ENCODE measurements at regions not wholly inside any gene's neighbourhood (a gene's known extent, or its start where the extent isn't known, plus 50 kb on each side); places are given as distances from the start of the nearest gene placed in this dataset.
A peak's percentile ranks its signal among the peaks of the same experiment; 100 is the strongest.

GRCh38 chr2:120552800-120553481 lies 182.7 kb upstream of the GLI2 start (continued):
- TF ChIP-seq, protein P1, sequence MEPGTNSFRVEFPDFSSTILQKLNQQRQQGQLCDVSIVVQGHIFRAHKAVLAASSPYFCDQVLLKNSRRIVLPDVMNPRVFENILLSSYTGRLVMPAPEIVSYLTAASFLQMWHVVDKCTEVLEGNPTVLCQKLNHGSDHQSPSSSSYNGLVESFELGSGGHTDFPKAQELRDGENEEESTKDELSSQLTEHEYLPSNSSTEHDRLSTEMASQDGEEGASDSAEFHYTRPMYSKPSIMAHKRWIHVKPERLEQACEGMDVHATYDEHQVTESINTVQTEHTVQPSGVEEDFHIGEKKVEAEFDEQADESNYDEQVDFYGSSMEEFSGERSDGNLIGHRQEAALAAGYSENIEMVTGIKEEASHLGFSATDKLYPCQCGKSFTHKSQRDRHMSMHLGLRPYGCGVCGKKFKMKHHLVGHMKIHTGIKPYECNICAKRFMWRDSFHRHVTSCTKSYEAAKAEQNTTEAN (CRISPR knock-in tag; conservative IDR thresholded peaks at IDR 0.05) = no peak; the same call in 1 of the 2 replicates
- TF ChIP-seq ZBTB20 (CRISPR knock-in tag; IDR thresholded peaks at IDR 0.05; ENCODE audit: borderline replicate concordance, low read depth) = no peak; the same call in 1 of the 2 replicates
- TF ChIP-seq ZFY (CRISPR knock-in tag; IDR thresholded peaks at IDR 0.05) = peak; percentile 76; the same call in 1 of the 2 replicates
- no peak for TF ChIP-seq ZNF75D (CRISPR knock-in tag; IDR thresholded peaks at IDR 0.05; ENCODE audit: borderline replicate concordance)
- TF ChIP-seq CHCHD3 (CRISPR knock-in tag; IDR thresholded peaks at IDR 0.05) = 0 out of 2 replicates have a peak, but pooled peaks have one; percentile 27
- TF ChIP-seq FOXM1 (CRISPR knock-in tag; IDR thresholded peaks at IDR 0.05) = no peak
- TF ChIP-seq ATF6 (CRISPR knock-in tag; conservative IDR thresholded peaks at IDR 0.05) = no peak
- peak; percentile 92 for TF ChIP-seq ZBTB38 (CRISPR knock-in tag; IDR thresholded peaks at IDR 0.05)
- TF ChIP-seq KAT7 (CRISPR knock-in tag; IDR thresholded peaks at IDR 0.05; ENCODE audit: borderline replicate concordance) = no peak; the same call in 1 of the 2 replicates
- TF ChIP-seq ZNF224 (CRISPR knock-in tag; IDR thresholded peaks at IDR 0.05) = no peak
- peak; percentile 72; the same call in 1 of the 2 replicates for TF ChIP-seq BCL3 (CRISPR knock-in tag; IDR thresholded peaks at IDR 0.05)
- peak; percentile 57; the same call in 1 of the 2 replicates for TF ChIP-seq RCOR2 (CRISPR knock-in tag; IDR thresholded peaks at IDR 0.05)
- TF ChIP-seq, protein P2, sequence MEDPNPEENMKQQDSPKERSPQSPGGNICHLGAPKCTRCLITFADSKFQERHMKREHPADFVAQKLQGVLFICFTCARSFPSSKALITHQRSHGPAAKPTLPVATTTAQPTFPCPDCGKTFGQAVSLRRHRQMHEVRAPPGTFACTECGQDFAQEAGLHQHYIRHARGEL (CRISPR knock-in tag; IDR thresholded peaks at IDR 0.05) = no peak
- TF ChIP-seq RARA (CRISPR knock-in tag; IDR thresholded peaks at IDR 0.05) = peak; percentile 75
- TF ChIP-seq ZNF841 (CRISPR knock-in tag; IDR thresholded peaks at IDR 0.05; ENCODE audit: borderline replicate concordance) = no peak
- no peak for TF ChIP-seq ZMAT5 (CRISPR knock-in tag; IDR thresholded peaks at IDR 0.05; ENCODE audit: borderline replicate concordance, low read depth)
- peak; percentile 83; the same call in 1 of the 2 replicates for TF ChIP-seq NFKB2 (CRISPR knock-in tag; IDR thresholded peaks at IDR 0.05; ENCODE audit: borderline replicate concordance)
- no peak for TF ChIP-seq HDAC6 (IDR thresholded peaks at IDR 0.05; ENCODE audit: low read depth, low read length)
- no peak for TF ChIP-seq ZNF552 (CRISPR knock-in tag; IDR thresholded peaks at IDR 0.05; ENCODE audit: borderline replicate concordance)
- TF ChIP-seq, protein P3, sequence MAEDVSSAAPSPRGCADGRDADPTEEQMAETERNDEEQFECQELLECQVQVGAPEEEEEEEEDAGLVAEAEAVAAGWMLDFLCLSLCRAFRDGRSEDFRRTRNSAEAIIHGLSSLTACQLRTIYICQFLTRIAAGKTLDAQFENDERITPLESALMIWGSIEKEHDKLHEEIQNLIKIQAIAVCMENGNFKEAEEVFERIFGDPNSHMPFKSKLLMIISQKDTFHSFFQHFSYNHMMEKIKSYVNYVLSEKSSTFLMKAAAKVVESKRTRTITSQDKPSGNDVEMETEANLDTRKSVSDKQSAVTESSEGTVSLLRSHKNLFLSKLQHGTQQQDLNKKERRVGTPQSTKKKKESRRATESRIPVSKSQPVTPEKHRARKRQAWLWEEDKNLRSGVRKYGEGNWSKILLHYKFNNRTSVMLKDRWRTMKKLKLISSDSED (CRISPR knock-in tag; IDR thresholded peaks at IDR 0.05) = no peak
- peak; percentile 74 for TF ChIP-seq ZNF317 (CRISPR knock-in tag; IDR thresholded peaks at IDR 0.05)
- no peak for TF ChIP-seq ZNF740 (CRISPR knock-in tag; IDR thresholded peaks at IDR 0.05)
- TF ChIP-seq POGZ (CRISPR knock-in tag; IDR thresholded peaks at IDR 0.05) = peak; percentile 44; the same call in 1 of the 2 replicates
- no peak for TF ChIP-seq ZFAT (CRISPR knock-in tag; conservative IDR thresholded peaks at IDR 0.05)
